PFSK-1 (cell line): ENCODE measurements at regions not wholly inside any gene's neighbourhood (a gene's known extent, or its start where the extent isn't known, plus 50 kb on each side); places are given as distances from the start of the nearest gene placed in this dataset.

ENCODE experiments used
- FOXP2 ChIP-seq: optimal IDR thresholded peaks from 2 replicates; pipeline ENCODE3; 2011; ENCODE audit warnings: borderline replicate concordance, control low read depth, inconsistent platforms; ENCODE audit not compliant: insufficient read depth; ENCODE audit errors: extremely low read length, extremely low read depth
- POLR2AphosphoS5 ChIP-seq: IDR thresholded peaks from 2 replicates; pipeline ENCODE4 v1.6.1; 2012; ENCODE audit warnings: low read depth, mild to moderate bottlenecking, control low read depth, low read length, moderate library complexity
- REST ChIP-seq, 2 experiments: IDR thresholded peaks; 2 replicates each; pipeline versions ENCODE4 v1.6.1 to v1.8.0; 2011 to 2012; ENCODE audit warnings: low read depth in 2 of 2, low read length in 2 of 2, control low read depth in 1 of 2, inconsistent platforms in 1 of 2, mild to moderate bottlenecking in 1 of 2, moderate library complexity in 1 of 2; ENCODE audit not compliant: insufficient read depth in 1 of 2
- SIN3A ChIP-seq: IDR thresholded peaks from 2 replicates; pipeline ENCODE4 v1.6.1; 2012; ENCODE audit warnings: mild to moderate bottlenecking, low read length, moderate library complexity, borderline replicate concordance; ENCODE audit not compliant: insufficient read depth
- TAF1 ChIP-seq: IDR thresholded peaks from 2 replicates; pipeline ENCODE4 v1.6.1; 2012; ENCODE audit warnings: low read length, control low read depth, borderline replicate concordance; ENCODE audit not compliant: insufficient read depth

- no peak for TF ChIP-seq POLR2AphosphoS5
- no peak for TF ChIP-seq SIN3A
- TF ChIP-seq FOXP2, result no peak
- no peak for TF ChIP-seq REST (IDR thresholded peaks at IDR 0.05; ENCODE audit: insufficient read depth in 1 of 2, low read depth in 2 of 2, low read length in 2 of 2)
- no peak for TF ChIP-seq TAF1
These were observed 719.3 kb downstream of the JRKL start for GRCh38 chr11:97109078-97109477.

GRCh38 chr11:97110376-97110775 lies 720.6 kb downstream of the JRKL start:
- no peak for TF ChIP-seq POLR2AphosphoS5
- TF ChIP-seq REST (IDR thresholded peaks at IDR 0.05; ENCODE audit: insufficient read depth in 1 of 2, low read depth in 2 of 2, low read length in 2 of 2), result no peak
- no peak for TF ChIP-seq TAF1
- no peak for TF ChIP-seq SIN3A
- TF ChIP-seq FOXP2, result no peak

- no peak for TF ChIP-seq POLR2AphosphoS5
- no peak for TF ChIP-seq SIN3A
- no peak for TF ChIP-seq TAF1
- no peak for TF ChIP-seq REST (IDR thresholded peaks at IDR 0.05; ENCODE audit: insufficient read depth in 1 of 2, low read depth in 2 of 2, low read length in 2 of 2)
- TF ChIP-seq FOXP2, result no peak
These were observed 721.7 kb downstream of the JRKL start for GRCh38 chr11:97111559-97111958.

GRCh38 chr11:97118614-97119200 lies 728.9 kb downstream of the JRKL start:
- TF ChIP-seq FOXP2 (no peak), TAF1 (no peak), SIN3A (no peak), POLR2AphosphoS5 (no peak), REST (IDR thresholded peaks at IDR 0.05; ENCODE audit: insufficient read depth in 1 of 2, low read depth in 2 of 2, low read length in 2 of 2) (no peak)

- no peak for TF ChIP-seq REST (IDR thresholded peaks at IDR 0.05; ENCODE audit: insufficient read depth in 1 of 2, low read depth in 2 of 2, low read length in 2 of 2)
- no peak for TF ChIP-seq SIN3A
- no peak for TF ChIP-seq FOXP2
- TF ChIP-seq POLR2AphosphoS5, result no peak
- TF ChIP-seq TAF1, result no peak
These were observed 733.4 kb downstream of the JRKL start for GRCh38 chr11:97123237-97123636.
